ENCODE measurements at regions not wholly inside any gene's neighbourhood (a gene's known extent, or its start where the extent isn't known, plus 50 kb on each side); places are given as distances from the start of the nearest gene placed in this dataset.

GRCh38 chr11:80616070-80616800, 1175.4 kb upstream of the TENM4 start:
- H4K8ac ChIP-seq (ENCODE audit: extremely low read depth, insufficient read depth, low read length), result no peak overlapping the region
- H2BK12ac ChIP-seq (ENCODE audit: low read depth, low read length), result no peak overlapping the region
- no peak for DNase-seq (ENCODE audit: low read depth in 1 of 2, low spot score in 2 of 2)
- ChIA-PET CTCF (ENCODE audit: partially characterized antibody) (no interaction called here), POLR2A (ENCODE audit: partially characterized antibody) (no interaction called here)
- no peak for FAIRE-seq
- H3K23ac ChIP-seq (ENCODE audit: insufficient read length), result no peak overlapping the region
- no peak overlapping the region for H3K4me2 ChIP-seq (ENCODE audit: insufficient read depth in 1 of 2, low read depth in 2 of 2, low read length in 2 of 2)
- H3K27me3 ChIP-seq (replicated peaks in 1 of 4; ENCODE audit: control insufficient read depth in 3 of 4, extremely low read depth in 1 of 4, insufficient read depth in 3 of 4, low read length in 3 of 4), result no peaks in the 10 kb centered on the region
- H3K9me3 ChIP-seq (ENCODE audit: insufficient read depth in 2 of 2, low read depth in 1 of 2, low read length in 1 of 2), result 0 out of 4 replicates have a peak, but pooled peaks cover 0 to 2% of the 10 kb centered on the region in 2 experiments
- no peaks in the 10 kb centered on the region for H3K79me2 ChIP-seq (ENCODE audit: control insufficient read depth in 1 of 2, insufficient read depth in 2 of 2, low read length in 2 of 2)
- H3K4me3 ChIP-seq (ENCODE audit: extremely low read depth in 1 of 4, insufficient read depth in 2 of 4, low read depth in 3 of 4, low read length in 4 of 4), result no peak overlapping the region
- H3K36me3 ChIP-seq (ENCODE audit: control insufficient read depth in 2 of 4, insufficient read depth in 4 of 4, low read length in 3 of 4), result no peaks in the 10 kb centered on the region
- no peak overlapping the region for H4K5ac ChIP-seq (ENCODE audit: insufficient read length, low read depth, low read length)
- H3K9ac ChIP-seq (replicated peaks in 1 of 4; ENCODE audit: extremely low read depth in 1 of 4, low read depth in 3 of 4, low read length in 3 of 4), result no peak overlapping the region
- H3K27ac ChIP-seq (ENCODE audit: low read depth, low read length), result no peak overlapping the region
- H2BK5ac ChIP-seq (ENCODE audit: low read depth, low read length), result no peak overlapping the region
- WGBS, 2 experiments (ENCODE audit: extremely low coverage in 1 of 2, insufficient coverage in 1 of 2, insufficient read length in 1 of 2, insufficient replicate concordance in 2 of 2, low coverage in 1 of 2, low lambda C conversion rate in 2 of 2, missing lambda C conversion rate in 1 of 2), result 91% methylated on average over 4 of the region's 4 CpGs; no CpG with 5 or more reads in 1 of the 2 experiments
- H3K56ac ChIP-seq (replicated peaks; ENCODE audit: insufficient read length, low read depth, low read length), result no peak overlapping the region
- H3K4ac ChIP-seq (replicated peaks; ENCODE audit: insufficient read length, low read depth, low read length), result no peak overlapping the region
- no peak overlapping the region for H2BK20ac ChIP-seq (ENCODE audit: low read length)
- H3K23me2 ChIP-seq (ENCODE audit: low read depth, low read length), result no peaks in the 10 kb centered on the region
- no peak overlapping the region for H3K14ac ChIP-seq (ENCODE audit: insufficient read length)
- no peaks in the 10 kb centered on the region for H3K79me1 ChIP-seq (ENCODE audit: low read depth, low read length)
- H3K18ac ChIP-seq (ENCODE audit: extremely low read depth, low read length), result no peak overlapping the region
- H4K91ac ChIP-seq (replicated peaks; ENCODE audit: insufficient read length, low read length), result no peak overlapping the region
- H3K4me1 ChIP-seq (replicated peaks in 1 of 4; ENCODE audit: control insufficient read depth in 3 of 4, insufficient read depth in 4 of 4, low read length in 3 of 4), result no peaks in the 10 kb centered on the region
- no peak overlapping the region for H2BK15ac ChIP-seq (ENCODE audit: low read length)
- H2AFZ ChIP-seq (ENCODE audit: low read length), result no peak overlapping the region
- no peak overlapping the region for H2AK5ac ChIP-seq (ENCODE audit: low read depth, low read length)
- no peak overlapping the region for H2BK120ac ChIP-seq (replicated peaks; ENCODE audit: low read depth, low read length)
- no peaks in the 10 kb centered on the region for H4K20me1 ChIP-seq (replicated peaks in 1 of 2; ENCODE audit: control insufficient read depth in 1 of 2, insufficient read depth in 2 of 2, low read length in 2 of 2)
- no peak for TF ChIP-seq KDM1A (IDR thresholded peaks at IDR 0.05; ENCODE audit: borderline replicate concordance, low read length)
- no peak for TF ChIP-seq ATF3 (IDR thresholded peaks at IDR 0.05; ENCODE audit: insufficient read depth, low read depth, low read length)
- TF ChIP-seq SP2 (IDR thresholded peaks at IDR 0.05; ENCODE audit: low read length), result no peak
- no peak for TF ChIP-seq EP300 (IDR thresholded peaks at IDR 0.05; ENCODE audit: borderline replicate concordance in 1 of 2, low read depth in 2 of 2, low read length in 2 of 2)
- no peak for TF ChIP-seq CTBP2 (IDR thresholded peaks at IDR 0.05; ENCODE audit: borderline replicate concordance, insufficient read depth, insufficient read length, low read length)
- TF ChIP-seq SAP30 (IDR thresholded peaks at IDR 0.05; ENCODE audit: insufficient read depth, insufficient replicate concordance, low read length), result no peak
- TF ChIP-seq PHF8 (conservative IDR thresholded peaks at IDR 0.05; ENCODE audit: low read depth, low read length), result no peak
- no peak for TF ChIP-seq SIN3A (conservative IDR thresholded peaks at IDR 0.05 in 1 of 2, IDR thresholded peaks at IDR 0.05 in 1 of 2; ENCODE audit: low read depth in 1 of 2, low read length in 2 of 2)
- TF ChIP-seq MAFK (IDR thresholded peaks at IDR 0.05; ENCODE audit: low read depth, low read length), result no peak
- TF ChIP-seq SIRT6 (IDR thresholded peaks at IDR 0.05; ENCODE audit: low read length), result no peak
- no peak for TF ChIP-seq BCL11A (IDR thresholded peaks at IDR 0.05; ENCODE audit: low read depth in 2 of 2, low read length in 2 of 2)
- no peak for TF ChIP-seq YY1 (IDR thresholded peaks at IDR 0.05; ENCODE audit: low read depth, low read length)

All from H1 (cell line).